GM21529 (cell line): ENCODE measurements at regions not wholly inside any gene's neighbourhood (a gene's known extent, or its start where the extent isn't known, plus 50 kb on each side); places are given as distances from the start of the nearest gene placed in this dataset.
"Not testable (repeated sequence)": the region's sequence is repeated elsewhere in the genome, so short reads cannot be mapped to it uniquely, and the experiment has no call there.

Experiments
- ATAC-seq: cut with Tn5 transposase; IDR thresholded peaks from one replicate; pipeline ENCODE4 v1.9.1; 2021; ENCODE audit not compliant: unreplicated experiment

DNA sequence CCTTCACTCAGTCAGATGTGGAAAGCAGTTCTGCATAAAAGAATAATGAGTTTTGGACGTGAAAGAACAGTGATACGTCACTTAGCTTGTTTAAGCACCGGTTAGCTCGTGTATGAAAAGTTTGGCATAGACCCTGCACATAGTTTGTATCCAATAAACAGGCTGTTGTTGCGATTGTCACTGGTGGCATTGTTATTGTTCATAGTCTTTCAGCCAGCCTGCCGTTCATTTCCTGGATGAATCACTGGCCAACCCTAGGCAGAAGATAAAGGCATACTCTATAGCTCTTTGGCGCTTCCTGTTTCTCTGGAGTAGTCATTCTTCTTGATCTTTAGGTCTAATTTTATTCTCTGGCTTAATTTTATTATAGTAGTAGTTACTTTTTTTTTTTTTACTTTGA, 57.8 kb upstream of the ANKRD30A start:
- ATAC-seq, result no peak

DNA sequence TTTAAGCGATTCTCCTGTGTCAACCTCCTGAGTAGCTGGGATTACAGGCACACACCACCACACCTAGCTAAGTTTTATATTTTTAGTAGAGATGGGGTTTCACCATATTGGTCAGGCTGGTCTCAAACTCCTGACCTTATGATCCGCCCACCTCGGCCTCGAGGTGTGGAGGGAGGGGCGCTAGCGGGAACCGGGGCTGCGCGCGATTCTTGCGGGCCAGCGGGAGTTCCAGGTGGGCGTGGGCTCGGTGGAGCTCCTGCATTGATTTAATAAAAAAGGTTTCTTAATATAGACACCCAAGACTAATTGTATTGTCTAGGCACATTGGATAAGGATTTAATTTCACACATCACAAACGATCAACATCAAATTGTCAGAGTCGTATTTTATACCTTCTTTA, 63.1 kb upstream of the ANKRD30A start:
- not testable (repeated sequence) for ATAC-seq

DNA sequence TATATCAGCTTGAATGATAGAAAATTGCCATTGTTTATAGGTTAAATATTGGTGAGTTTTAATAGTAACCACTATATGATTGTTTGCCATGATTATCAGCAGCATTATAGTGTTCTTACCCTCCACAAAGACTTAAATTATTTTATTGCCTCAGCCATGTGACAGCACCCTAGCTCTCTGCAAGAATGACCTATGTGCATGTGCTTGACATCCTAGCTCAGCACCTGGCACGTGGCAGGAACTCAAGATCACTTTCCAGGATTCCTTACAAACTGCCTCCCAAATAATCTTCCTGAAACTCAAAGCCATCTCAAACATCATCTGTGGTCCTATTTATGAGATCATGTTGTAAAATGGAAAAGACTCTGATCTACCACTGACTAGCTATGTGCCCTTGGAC, 68.1 kb upstream of the ANKRD30A start:
- ATAC-seq, result no peak

DNA sequence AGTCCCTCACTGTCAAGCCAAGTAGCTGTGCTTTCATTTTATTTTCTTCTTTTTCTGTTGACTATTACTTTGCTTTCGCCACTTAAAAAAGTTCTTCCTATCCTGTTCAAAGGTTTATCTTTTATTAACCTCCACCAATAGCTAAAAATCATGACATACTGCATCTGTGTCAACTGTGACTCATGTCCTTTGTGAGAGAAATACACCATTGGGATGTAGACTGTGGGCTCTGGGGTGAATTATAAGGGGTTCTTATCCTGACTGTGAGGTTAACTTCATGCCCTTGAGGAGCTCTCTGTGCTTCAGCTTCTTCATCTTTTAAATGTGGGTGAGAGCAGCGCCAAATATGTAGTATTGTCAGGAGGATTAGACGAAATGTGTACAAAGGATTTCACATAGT, 71.9 kb upstream of the ANKRD30A start:
- no peak for ATAC-seq

DNA sequence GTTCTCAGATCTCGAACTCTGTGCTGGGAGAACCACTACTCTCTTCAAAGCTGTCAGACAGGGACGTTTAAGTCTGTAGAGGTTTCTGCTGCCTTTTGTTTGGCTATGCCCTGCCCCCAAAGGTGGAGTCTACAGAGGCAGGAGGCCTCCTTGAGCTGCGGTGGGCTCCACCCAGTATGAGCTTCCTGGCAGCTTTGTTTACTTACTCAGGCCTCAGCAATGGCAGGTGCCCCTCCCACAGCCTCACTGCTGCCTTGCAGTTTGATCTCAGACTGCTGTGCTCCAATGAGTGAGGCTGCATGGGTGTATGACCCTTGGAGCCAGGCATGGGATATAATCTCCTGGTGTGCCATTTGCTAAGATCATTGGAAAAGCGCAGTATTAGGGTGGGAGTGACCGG, 75.4 kb upstream of the ANKRD30A start:
- ATAC-seq, result not testable (repeated sequence)

DNA sequence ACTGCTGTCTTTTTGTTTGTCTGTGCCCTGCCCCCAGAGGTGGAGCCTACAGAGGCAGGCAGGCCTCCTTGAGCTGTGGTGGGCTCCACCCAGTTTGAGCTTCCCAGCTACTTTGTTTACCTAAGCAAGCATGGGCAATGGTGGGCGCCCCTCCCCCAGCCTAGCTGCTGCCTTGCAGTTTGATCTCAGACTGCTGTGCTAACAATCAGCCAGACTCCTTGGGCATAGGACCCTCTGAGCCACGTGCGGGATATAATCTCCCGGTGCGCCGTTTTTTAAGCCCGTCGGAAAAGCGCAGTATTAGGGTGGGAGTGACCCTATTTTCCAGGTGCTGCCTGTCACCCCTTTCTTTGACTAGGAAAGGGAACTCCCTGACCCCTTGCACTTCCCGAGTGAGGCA, 81.1 kb upstream of the ANKRD30A start:
- ATAC-seq, result not testable (repeated sequence)

DNA sequence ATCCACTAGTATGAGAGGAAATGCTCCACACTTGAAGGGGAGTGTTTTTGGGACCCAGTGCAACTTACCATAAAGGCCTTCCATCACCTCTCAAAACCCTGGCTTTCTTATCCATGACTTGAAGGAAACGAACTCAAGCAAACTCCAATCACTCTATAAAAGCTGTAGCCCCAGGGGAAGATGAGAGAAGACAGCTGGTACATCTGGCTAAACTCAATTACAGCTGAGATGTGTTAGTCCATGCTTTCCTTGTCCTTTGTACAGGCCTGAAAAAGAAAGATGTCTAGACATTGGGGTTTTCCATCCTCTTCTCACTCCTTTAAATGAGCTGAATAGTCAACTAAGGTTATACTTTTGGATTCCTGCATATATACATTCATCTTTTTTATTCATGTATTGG, 89.5 kb upstream of the ANKRD30A start:
- ATAC-seq, result no peak

DNA sequence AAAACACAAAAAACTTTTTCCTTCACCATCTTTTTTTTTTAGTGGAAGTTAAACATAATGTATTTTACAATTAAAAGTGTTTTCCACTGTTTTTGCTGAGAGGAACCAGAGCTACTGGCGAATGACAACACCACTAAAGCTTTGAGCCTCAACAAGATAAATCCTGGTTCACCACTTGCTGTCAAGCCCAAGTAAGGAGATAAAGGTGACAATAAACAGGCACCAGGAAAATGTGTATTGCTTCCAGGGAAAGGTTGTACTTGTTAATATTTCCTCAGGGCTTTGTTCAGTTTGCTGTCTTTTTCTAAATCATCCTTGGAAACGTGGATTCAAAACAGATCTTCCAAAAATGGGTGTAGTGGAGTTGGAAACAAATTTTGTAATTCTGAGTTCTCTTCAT, 109.9 kb upstream of the ANKRD30A start:
- no peak for ATAC-seq

DNA sequence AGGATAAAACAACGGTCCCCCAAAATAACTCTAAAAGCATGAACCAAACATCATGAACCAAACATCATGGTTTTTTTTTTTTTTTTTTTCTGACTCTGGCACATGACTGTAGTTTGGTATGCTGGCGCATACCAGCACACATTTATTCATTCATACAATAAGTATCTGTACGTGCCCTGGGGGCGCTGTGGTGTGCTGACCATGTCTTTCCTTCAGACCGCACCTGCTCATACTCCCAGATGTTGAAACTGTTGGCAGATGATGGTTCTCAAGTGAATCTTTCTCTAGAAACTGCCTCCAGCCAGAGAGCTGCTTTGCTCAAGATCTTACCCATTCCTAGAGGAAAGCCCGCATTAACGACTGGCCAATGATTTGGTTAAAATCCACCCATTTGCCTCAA, 114.7 kb upstream of the ANKRD30A start:
- no peak for ATAC-seq

DNA sequence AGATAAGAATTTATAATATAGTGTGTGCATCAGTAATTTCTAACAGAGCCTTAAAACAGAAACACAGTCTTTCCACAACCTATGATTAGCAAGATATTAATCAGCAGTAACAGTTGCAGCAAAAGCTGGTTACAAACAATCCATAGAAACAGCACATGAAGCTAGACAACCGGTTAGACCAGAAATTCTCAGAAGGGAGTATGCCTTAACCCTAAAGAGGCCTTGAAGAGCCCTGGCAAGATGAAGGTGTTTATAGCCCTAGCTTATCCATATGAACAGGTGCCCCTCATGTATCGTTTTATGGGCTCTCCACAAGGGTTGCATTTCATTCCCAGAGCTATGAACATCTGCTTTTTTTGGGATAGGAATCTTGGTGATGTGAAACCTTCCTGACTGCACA, 117.1 kb upstream of the ANKRD30A start:
- not testable (repeated sequence) for ATAC-seq

DNA sequence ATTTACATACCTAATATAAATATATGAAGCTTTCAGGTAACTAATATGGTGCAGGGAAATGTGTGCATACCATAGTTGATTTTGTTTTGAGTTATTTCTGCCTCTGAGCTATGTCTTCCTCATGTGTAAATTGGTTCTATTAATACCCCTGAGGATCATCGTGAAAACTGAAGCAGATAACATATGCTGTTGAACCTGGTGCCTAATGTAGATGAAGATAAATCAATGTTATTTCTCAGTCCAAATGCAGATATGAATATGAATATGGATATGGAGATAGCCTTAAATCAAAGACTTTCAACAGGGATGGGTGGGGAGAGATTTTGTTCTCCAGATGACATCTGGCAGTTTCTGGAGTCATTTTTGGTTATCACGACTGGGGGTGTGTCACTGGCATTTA, 122.3 kb upstream of the ANKRD30A start:
- no peak for ATAC-seq

DNA sequence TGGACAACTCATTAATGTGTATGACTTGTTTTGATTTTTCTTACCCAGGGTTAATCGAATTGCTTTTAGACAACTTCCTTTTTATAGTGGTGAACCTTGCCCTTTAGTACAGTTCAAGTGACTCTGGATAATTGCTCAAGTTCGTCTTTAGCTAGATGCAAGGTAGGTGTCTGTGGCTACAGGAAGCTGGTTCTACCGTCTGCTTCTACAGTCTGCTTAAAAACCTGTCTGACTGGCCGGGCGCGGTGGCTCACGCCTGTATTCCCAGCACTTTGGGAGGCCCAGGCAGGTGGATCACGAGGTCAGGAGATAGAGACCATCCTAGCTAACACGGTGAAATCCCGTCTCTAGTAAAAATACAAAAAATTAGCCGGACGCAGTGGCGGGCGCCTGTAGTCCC, 129.6 kb upstream of the ANKRD30A start:
- not testable (repeated sequence) for ATAC-seq

DNA sequence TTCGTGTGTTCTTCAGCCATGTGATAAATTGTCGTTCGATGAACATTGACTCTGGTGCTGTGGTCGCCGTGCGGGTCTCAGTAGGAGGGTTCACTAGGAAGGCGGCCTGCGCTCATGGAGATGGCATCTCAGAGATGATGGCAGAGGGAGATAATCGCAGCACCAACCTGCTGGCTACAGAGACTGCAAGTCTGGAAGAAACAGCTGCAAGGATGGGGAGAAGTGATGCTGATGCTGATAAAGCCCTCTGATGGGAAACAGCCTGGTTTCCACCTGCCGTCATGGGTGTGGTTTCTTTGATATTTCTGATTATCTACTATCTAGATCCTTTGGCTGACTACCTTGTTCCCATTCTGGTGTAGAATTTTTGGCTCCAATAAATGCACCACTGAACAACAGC, 130.5 kb upstream of the ANKRD30A start:
- no peak for ATAC-seq

DNA sequence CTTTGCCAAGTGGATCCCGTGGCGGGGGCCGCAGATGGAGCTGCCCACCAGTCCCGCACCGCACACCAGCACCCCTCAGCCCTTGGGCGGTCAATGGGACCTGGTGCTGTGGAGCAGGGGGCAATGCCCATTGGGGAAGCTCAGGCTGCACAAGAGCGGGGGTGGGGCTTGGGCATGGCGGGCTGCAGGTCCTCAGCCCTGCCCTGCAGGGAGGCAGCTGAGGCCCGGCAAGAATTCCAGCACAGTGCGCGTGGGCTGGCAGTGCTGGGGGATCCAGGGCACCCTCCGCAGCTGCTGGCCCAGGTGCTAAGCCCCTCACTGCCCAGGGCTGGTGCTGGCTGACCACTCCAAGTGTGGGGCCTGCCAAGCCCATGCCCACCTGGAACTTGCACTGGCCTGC, 136.2 kb upstream of the ANKRD30A start:
- no peak for ATAC-seq

DNA sequence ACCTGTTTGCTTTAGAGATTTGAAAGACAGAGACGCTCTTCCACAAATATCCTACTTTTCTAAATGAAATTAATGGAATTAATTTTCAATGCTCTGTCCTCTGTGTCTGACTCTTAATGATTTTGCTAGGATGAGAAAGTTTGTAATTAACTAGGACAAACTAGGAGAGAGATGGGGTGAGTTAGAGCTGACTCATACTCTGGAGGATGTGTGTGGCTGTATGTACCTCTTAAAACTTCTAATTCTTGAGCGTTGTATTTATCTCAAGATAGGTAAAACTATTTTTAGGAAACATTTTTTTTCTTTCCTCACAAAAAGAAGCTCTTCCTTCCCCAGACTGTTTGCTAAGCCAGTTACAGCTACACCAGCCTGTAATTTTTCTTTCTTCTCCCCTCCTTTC, 178.8 kb upstream of the ANKRD30A start:
- ATAC-seq, result no peak

DNA sequence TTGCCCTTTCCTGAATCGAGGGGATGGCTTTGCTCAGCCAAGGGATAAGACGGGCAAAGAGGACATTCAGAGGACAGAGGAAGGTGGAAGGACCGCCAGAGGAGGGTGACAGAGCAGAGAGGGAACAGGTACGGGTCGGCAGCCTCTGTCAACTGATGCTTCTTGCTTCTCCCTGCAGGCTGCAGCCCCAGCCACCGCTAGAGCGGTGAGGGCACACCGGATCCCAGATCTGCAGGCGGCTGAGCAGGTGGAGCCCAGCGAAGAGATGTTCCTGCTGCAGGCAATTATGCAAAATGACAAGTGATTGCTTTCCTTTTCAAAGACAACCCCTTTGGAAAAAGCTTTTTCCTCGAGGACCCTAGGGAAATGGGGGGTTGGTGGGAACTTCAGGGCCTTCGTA, 181.9 kb upstream of the ANKRD30A start:
- no peak for ATAC-seq

DNA sequence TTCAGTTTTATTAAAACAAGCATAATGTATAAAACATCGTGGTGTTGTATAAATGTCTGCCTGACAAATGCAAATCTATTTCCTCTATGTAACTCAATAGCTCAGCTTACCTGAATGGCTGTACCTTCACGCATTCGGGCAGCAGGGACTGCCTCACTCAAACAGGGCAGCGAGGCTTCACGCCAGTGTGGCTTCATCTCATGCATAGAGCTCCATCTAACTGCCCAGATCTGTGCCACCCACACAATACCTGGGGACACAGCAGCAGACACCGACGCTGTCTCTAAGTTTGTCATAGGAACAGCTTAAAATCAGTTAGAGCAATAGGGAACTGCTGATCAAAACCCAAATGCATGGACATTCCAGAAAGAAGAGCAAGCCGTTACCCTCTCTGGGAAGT, 182.8 kb upstream of the ANKRD30A start:
- ATAC-seq, result no peak

DNA sequence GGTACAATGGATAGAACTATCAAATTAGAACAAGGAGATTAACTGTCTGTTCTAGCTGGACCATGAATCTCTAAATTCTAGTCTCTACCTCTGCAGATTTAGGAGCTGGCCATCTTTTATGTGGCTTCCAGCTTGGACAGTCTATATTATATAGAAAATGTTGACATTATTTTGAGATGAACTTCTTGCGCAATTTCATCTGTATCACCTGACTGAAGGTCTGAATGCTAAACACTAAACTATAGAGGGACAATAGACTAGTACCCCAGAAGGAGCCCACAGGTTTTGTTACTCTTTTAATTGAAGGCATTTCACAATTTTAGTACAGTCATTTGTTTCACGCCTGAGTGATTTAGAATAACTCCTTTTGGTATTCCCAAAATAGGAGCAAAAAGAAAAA, 222.4 kb upstream of the ANKRD30A start:
- no peak for ATAC-seq

DNA sequence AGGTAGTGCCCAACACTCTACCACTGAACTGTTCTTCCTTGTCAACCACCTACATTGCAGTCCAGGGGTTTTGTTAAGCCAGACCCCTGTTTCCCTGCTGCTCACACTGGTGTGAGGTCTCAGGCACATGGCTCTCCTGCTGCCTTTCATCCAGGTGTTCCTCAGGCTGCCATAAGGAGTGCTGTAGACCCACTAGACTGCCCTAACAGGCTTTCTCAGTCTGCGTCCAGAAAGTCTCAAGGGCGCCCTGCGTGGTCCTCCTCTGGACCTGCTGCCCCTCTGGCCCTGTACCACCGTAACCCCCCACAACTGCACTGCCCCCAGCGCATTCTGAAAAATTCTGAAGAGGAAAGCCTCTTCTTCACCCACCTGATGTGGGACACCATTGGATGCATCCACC, 225.7 kb upstream of the ANKRD30A start:
- ATAC-seq, result no peak

DNA sequence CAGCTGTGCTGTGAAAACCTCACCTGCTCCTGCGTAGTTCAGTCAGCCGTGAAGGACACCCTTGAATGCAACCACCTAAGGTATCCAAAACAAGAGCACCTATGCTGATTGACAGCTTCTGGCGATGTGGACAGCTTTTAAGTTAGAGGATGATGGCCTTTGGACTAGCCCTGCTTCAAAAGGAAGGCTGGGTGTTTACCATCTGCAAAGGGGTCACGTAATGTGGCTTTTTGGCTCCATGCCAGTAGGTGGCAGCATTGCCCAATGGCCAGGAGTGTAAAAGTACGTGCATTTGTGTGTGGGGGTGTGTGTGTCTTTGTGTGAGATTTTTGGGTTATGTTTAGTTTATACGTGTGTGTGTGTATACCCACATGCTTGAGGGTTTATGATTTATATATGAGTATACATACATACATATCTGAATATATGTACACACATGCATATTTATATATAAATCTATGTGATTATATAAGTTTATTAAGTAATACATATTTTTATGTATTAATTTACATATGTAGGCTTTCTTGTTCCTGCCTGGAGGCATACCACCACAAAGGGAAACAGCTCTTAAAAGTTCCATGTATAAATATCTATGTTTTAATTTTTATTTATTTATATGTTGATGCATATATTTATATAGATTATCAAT, 236.3 kb upstream of the ANKRD30A start:
- peak; percentile 85 for ATAC-seq

DNA sequence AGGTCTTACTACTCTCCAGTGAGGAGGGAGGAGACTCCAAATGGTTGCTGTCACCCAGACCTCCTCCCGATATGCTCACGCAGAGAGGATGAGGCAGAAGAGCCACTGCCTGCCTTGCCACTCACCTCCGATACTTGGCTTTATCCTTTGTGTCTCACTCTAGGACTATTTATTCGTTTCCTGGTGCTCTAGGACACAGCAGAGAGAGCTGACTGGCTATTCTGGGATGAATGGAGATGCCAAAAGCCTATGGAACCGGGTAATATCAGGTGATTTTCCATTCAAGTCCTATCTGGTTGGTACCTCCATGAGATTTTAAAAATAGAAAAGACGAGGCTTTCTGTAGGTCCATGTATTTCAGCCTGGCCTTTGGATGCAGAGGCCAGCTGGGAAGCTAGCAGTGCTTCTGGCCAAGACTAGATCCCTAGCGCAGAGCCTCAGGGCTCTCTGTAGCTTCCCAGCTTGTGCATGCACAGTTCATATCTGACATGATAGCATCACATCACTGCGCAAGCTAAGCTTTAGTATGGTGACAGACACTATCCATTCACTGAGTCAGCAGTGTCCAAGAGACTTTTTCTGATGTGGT, 239.0 kb upstream of the ANKRD30A start:
- ATAC-seq, result no peak

DNA sequence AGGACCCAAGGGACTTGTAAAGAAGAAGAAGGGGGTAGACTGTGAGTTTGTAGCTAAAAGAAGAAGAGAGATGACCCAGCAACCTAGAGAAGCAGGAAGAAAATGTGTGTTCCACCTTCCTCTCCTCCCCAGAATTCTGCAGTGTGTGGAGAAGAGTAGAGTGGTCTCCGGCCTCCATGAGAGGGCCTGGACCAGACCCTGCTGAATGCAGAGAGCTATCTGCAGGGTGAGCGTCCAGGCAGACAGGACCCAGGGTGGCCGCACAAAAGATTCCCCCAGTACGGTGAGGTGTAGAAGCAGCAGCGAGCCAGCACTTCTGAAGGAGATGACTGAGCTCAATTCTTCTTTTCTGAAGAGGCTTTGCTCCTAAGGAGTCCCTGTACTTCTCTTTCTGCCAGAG, 239.7 kb upstream of the ANKRD30A start:
- ATAC-seq, result no peak

DNA sequence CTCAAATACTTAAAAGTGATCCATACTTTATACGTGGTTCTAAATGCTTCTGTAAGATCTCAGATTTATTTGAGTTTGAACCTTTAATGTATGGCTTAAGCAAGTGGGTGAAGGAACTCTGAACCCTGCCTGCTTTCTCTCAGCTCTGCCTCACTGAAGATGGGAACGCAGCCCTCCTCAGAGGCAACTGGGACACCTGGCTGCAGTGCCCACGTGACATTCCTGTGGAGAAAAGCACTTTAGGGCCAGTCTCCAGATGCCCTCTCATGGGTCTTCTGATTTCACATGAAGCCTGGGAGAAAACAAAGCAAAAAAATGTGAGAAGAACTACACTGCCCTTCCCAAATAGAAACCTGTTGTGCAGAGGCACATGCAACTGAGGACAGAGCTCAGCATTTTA, 242.6 kb upstream of the ANKRD30A start:
- no peak for ATAC-seq
